HepG2 (cell line): ENCODE measurements at regions not wholly inside any gene's neighbourhood (a gene's known extent, or its start where the extent isn't known, plus 50 kb on each side); places are given as distances from the start of the nearest gene placed in this dataset.

Source experiments
- ATAD3A ChIP-seq: sonication (generic); formaldehyde crosslinking; IDR thresholded peaks from 2 replicates; pipeline ENCODE4 v1.4.0; 2020; ENCODE audit warnings: missing genetic modification reagents
- GATAD2A ChIP-seq: IDR thresholded peaks from 2 replicates; pipeline ENCODE4 v1.6.1; 2016
- HOXA5 ChIP-seq: sonication (generic); formaldehyde crosslinking; IDR thresholded peaks from 2 replicates; pipeline ENCODE4 v1.4.0; 2020; ENCODE audit warnings: missing genetic modification reagents
- KDM3A ChIP-seq: IDR thresholded peaks from 2 replicates; pipeline ENCODE4 v1.6.1; 2018; ENCODE audit warnings: low read depth, missing compliant biosample characterization
- NCOA2 ChIP-seq: sonication (generic); formaldehyde crosslinking; IDR thresholded peaks from 2 replicates; pipeline ENCODE4 v1.8.0; 2022; ENCODE audit warnings: inconsistent platforms
- SMAD9 ChIP-seq: sonication (generic); formaldehyde crosslinking; IDR thresholded peaks from 2 replicates; pipeline ENCODE4 v1.5.1; 2020; ENCODE audit warnings: mild to moderate bottlenecking, missing genetic modification reagents
- SOX13 ChIP-seq, 3 experiments: fragments of 450-650 bp in 1 of 3; sonication (generic) in 1 of 3; formaldehyde crosslinking in 1 of 3; IDR thresholded peaks in 2 of 3; conservative IDR thresholded peaks in 1 of 3; 2 replicates each; pipeline versions ENCODE4 v1.5.0 to v1.6.1; 2016 to 2020; ENCODE audit warnings: antibody characterized with exemption in 1 of 3, mild to moderate bottlenecking in 1 of 3, missing compliant biosample characterization in 1 of 3, missing genetic modification reagents in 1 of 3, moderate library complexity in 1 of 3
- STAG1 ChIP-seq: sonication (generic); formaldehyde crosslinking; IDR thresholded peaks from 2 replicates; pipeline ENCODE4 v1.4.0; 2020; ENCODE audit warnings: missing genetic modification reagents
- SUZ12 ChIP-seq: fragments of 150-350 bp; IDR thresholded peaks from 2 replicates; pipeline ENCODE4 v1.6.1; 2014; ENCODE audit warnings: low read depth, low read length
- TRIM24 ChIP-seq: sonication (generic); formaldehyde crosslinking; IDR thresholded peaks from 2 replicates; pipeline ENCODE4 v1.8.0; 2022; ENCODE audit warnings: mild to moderate bottlenecking, missing genetic modification reagents
- ZNF180 ChIP-seq: sonication (generic); formaldehyde crosslinking; IDR thresholded peaks from 2 replicates; pipeline ENCODE4 v1.4.0; 2020; ENCODE audit warnings: low read depth, missing genetic modification reagents, borderline replicate concordance
- ZNF737 ChIP-seq: sonication (generic); formaldehyde crosslinking; IDR thresholded peaks from 2 replicates; pipeline ENCODE4 v1.5.0; 2020; ENCODE audit warnings: missing genetic modification reagents, mild to moderate bottlenecking, borderline replicate concordance
- TF ChIP-seq, protein P1 (sequence below): IDR thresholded peaks from 2 replicates; pipeline ENCODE4 v1.4.0; 2020; ENCODE audit warnings: mild to moderate bottlenecking, missing genetic modification reagents
- TF ChIP-seq, protein P2 (sequence below): sonication (generic); formaldehyde crosslinking; IDR thresholded peaks from 2 replicates; pipeline ENCODE4 v1.4.0; 2020; ENCODE audit warnings: missing genetic modification reagents, mild to moderate bottlenecking, borderline replicate concordance
- TF ChIP-seq, protein P3 (sequence below): sonication (generic); formaldehyde crosslinking; IDR thresholded peaks from 2 replicates; pipeline ENCODE4 v1.8.0; 2022; ENCODE audit warnings: missing genetic modification reagents, mild to moderate bottlenecking, inconsistent platforms, borderline replicate concordance
- TF ChIP-seq, protein P4 (sequence below): sonication (generic); formaldehyde crosslinking; IDR thresholded peaks from 2 replicates; pipeline ENCODE4 v1.5.0; 2020; ENCODE audit warnings: missing genetic modification reagents
- TF ChIP-seq, protein P5 (sequence below): sonication (generic); formaldehyde crosslinking; IDR thresholded peaks from 2 replicates; pipeline ENCODE4 v1.8.1; 2022; ENCODE audit warnings: low read depth, mild to moderate bottlenecking, missing genetic modification reagents

DNA sequence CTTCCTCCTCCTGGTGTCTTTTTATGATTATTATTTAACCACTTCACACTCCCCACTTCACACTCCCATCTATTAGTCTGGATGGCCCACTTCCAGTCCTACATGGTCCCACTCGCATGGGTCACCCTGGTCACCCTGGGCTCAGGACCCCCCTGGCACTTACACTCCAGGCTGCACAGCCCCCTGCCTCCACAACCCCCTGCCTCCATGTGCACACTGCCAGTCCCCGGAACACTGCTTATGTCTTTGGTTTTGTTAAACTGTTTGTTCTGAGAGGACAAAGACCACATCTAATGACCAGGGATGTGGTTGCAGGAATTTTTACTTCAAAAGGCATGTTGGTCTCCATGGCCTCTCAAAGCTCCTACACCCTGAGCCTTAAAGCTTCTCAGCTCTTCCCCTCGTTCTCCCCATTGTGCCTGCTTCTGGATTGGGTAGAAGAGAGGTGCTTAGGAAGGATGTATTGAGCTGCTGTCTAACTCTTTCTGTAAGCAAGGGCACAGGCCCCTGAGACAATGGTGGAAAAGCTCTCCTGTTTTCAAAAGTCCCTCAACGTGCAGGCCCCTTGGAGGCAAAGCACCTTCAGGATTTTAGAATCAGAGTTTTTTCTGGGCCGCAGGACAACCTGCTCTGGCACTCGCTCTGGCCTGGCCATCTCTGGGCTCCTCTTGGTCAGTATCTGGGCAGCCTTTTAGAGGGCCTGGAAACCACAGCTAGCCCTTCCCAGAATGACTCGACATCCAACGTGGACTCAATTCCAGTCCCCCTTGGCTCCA, 150.0 kb upstream of the HAAO start (continued):
- TF ChIP-seq SOX13 (IDR thresholded peaks at IDR 0.05) (peak; percentile 64; the same call in 1 of the 2 replicates), SOX13 (CRISPR knock-in tag; conservative IDR thresholded peaks at IDR 0.05 in 1 of 2, IDR thresholded peaks at IDR 0.05 in 1 of 2) (peak in 1 of 2 experiments; percentile 81; a peak in 2 of 4 replicates), ATAD3A (no peak), ZNF180 (CRISPR knock-in tag) (no peak), HOXA5 (CRISPR knock-in tag) (no peak), TRIM24 (no peak), KDM3A (CRISPR knock-in tag) (peak; percentile 37; the same call in 1 of the 2 replicates), STAG1 (no peak), ZNF737 (CRISPR knock-in tag) (peak; percentile 27; the same call in 1 of the 2 replicates), SMAD9 (CRISPR knock-in tag) (no peak), SUZ12 (no peak), GATAD2A (peak; percentile 75), NCOA2 (peak; percentile 46)
- TF ChIP-seq, protein P1, sequence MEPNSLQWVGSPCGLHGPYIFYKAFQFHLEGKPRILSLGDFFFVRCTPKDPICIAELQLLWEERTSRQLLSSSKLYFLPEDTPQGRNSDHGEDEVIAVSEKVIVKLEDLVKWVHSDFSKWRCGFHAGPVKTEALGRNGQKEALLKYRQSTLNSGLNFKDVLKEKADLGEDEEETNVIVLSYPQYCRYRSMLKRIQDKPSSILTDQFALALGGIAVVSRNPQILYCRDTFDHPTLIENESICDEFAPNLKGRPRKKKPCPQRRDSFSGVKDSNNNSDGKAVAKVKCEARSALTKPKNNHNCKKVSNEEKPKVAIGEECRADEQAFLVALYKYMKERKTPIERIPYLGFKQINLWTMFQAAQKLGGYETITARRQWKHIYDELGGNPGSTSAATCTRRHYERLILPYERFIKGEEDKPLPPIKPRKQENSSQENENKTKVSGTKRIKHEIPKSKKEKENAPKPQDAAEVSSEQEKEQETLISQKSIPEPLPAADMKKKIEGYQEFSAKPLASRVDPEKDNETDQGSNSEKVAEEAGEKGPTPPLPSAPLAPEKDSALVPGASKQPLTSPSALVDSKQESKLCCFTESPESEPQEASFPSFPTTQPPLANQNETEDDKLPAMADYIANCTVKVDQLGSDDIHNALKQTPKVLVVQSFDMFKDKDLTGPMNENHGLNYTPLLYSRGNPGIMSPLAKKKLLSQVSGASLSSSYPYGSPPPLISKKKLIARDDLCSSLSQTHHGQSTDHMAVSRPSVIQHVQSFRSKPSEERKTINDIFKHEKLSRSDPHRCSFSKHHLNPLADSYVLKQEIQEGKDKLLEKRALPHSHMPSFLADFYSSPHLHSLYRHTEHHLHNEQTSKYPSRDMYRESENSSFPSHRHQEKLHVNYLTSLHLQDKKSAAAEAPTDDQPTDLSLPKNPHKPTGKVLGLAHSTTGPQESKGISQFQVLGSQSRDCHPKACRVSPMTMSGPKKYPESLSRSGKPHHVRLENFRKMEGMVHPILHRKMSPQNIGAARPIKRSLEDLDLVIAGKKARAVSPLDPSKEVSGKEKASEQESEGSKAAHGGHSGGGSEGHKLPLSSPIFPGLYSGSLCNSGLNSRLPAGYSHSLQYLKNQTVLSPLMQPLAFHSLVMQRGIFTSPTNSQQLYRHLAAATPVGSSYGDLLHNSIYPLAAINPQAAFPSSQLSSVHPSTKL = peak; percentile 72
- TF ChIP-seq, protein P2, sequence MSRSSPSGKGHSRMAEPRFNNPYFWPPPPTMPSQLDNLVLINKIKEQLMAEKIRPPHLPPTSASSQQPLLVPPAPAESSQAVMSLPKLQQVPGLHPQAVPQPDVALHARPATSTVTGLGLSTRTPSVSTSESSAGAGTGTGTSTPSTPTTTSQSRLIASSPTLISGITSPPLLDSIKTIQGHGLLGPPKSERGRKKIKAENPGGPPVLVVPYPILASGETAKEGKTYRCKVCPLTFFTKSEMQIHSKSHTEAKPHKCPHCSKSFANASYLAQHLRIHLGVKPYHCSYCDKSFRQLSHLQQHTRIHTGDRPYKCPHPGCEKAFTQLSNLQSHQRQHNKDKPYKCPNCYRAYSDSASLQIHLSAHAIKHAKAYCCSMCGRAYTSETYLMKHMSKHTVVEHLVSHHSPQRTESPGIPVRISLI (CRISPR knock-in tag) = no peak; the same call in 1 of the 2 replicates
- TF ChIP-seq, protein P3, sequence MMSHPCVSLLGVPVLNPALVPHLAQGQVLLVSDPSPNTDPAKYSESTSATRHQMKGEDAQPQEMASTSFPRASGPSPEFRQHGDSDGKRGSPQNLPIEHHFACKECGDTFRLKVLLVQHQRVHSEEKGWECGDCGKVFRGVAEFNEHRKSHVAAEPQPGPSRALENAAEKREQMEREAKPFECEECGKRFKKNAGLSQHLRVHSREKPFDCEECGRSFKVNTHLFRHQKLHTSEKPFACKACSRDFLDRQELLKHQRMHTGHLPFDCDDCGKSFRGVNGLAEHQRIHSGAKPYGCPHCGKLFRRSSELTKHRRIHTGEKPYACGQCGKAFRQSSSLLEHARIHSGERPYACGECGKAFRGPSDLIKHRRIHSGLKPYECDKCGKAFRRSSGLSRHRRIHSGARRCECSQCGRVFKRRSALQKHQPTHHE (CRISPR knock-in tag) = no peak
- TF ChIP-seq, protein P4, sequence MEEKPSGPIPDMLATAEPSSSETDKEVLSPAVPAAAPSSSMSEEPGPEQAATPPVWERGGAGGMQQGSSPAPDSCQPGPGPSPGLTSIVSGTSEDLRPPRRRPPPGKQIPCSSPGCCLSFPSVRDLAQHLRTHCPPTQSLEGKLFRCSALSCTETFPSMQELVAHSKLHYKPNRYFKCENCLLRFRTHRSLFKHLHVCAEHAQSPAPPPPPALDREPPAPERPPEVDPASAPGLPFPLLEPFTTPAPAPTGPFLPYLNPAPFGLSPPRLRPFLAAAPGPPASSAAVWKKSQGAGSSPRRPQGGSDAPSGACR = no peak; the same call in 1 of the 2 replicates
- TF ChIP-seq, protein P5, sequence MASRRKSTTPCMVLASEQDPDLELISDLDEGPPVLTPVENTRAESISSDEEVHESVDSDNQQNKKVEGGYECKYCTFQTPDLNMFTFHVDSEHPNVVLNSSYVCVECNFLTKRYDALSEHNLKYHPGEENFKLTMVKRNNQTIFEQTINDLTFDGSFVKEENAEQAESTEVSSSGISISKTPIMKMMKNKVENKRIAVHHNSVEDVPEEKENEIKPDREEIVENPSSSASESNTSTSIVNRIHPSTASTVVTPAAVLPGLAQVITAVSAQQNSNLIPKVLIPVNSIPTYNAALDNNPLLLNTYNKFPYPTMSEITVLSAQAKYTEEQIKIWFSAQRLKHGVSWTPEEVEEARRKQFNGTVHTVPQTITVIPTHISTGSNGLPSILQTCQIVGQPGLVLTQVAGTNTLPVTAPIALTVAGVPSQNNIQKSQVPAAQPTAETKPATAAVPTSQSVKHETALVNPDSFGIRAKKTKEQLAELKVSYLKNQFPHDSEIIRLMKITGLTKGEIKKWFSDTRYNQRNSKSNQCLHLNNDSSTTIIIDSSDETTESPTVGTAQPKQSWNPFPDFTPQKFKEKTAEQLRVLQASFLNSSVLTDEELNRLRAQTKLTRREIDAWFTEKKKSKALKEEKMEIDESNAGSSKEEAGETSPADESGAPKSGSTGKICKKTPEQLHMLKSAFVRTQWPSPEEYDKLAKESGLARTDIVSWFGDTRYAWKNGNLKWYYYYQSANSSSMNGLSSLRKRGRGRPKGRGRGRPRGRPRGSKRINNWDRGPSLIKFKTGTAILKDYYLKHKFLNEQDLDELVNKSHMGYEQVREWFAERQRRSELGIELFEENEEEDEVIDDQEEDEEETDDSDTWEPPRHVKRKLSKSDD (CRISPR knock-in tag) = no peak
